Gastrocnemius medialis (tissue), 4 donors: ENCODE measurements at regions not wholly inside any gene's neighbourhood (a gene's known extent, or its start where the extent isn't known, plus 50 kb on each side); places are given as distances from the start of the nearest gene placed in this dataset.

Experiments
- POLR2A ChIP-seq, 2 donors: fragments of 450-650 bp; IDR thresholded peaks; one replicate each; pipeline ENCODE4 v1.6.1; 2017; ENCODE audit warnings: antibody characterized with exemption in 2 of 2, mild to moderate bottlenecking in 2 of 2, moderate library complexity in 2 of 2
- TF ChIP-seq, protein P1 (sequence below), 5 experiments: fragments of 450-650 bp in 3 of 5; fragments of 200-600 bp in 2 of 5; sonication (generic) in 2 of 5; IDR thresholded peaks in 4 of 5; conservative IDR thresholded peaks in 1 of 5; 1 replicate in 4 of 5; 2 replicates in 1 of 5; pipeline ENCODE4 v1.5.1; 2016 to 2019; ENCODE audit warnings: antibody characterized with exemption in 5 of 5, mild to moderate bottlenecking in 3 of 5, moderate library complexity in 3 of 5

DNA sequence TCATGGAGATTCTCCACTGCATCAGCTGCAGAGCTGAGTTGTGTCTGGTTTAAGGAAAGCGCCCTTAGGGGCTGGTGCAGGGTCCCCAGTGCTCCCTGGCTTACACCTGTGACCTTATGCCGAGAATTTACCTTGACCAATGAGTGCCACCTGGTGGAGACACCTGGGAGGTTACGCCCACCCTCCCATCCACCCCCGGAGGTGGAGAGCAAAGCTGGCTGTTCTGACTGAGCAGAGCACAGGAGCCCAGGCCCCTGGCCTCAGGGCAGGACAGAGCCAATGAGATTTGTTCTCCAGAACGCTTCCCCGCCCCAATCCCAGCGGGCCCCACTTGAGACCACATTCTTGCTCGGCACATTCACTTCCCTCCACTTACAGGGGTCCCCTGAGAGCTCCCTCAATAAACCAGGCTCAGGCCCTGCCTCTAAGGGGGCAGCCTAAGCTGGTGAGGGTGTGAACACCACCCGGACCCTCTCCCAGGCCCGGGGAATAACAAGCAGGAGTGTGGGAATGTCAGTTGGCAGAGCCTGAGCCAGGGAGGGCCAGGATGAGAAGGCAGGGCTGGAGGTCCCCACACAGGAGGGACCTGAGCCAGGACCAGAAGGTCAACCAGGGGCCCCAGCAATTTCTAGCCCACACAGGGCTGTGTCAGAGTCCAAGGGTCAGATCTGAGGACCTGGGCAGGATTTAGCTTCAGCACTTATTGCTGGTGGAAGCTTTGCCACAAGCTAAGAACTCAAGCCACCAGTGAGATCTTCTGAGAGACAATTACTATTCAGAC lies 117.1 kb downstream of the TPRA1 start:
- TF ChIP-seq, protein P1, sequence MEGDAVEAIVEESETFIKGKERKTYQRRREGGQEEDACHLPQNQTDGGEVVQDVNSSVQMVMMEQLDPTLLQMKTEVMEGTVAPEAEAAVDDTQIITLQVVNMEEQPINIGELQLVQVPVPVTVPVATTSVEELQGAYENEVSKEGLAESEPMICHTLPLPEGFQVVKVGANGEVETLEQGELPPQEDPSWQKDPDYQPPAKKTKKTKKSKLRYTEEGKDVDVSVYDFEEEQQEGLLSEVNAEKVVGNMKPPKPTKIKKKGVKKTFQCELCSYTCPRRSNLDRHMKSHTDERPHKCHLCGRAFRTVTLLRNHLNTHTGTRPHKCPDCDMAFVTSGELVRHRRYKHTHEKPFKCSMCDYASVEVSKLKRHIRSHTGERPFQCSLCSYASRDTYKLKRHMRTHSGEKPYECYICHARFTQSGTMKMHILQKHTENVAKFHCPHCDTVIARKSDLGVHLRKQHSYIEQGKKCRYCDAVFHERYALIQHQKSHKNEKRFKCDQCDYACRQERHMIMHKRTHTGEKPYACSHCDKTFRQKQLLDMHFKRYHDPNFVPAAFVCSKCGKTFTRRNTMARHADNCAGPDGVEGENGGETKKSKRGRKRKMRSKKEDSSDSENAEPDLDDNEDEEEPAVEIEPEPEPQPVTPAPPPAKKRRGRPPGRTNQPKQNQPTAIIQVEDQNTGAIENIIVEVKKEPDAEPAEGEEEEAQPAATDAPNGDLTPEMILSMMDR (IDR thresholded peaks at IDR 0.05 in 4 of 5, conservative IDR thresholded peaks at IDR 0.05 in 1 of 5) = no peak
- no peak for TF ChIP-seq POLR2A (IDR thresholded peaks at IDR 0.05)
